ENCODE measurements at regions not wholly inside any gene's neighbourhood (a gene's known extent, or its start where the extent isn't known, plus 50 kb on each side); places are given as distances from the start of the nearest gene placed in this dataset.
"Not testable (repeated sequence)": the region's sequence is repeated elsewhere in the genome, so short reads cannot be mapped to it uniquely, and the experiment has no call there.

- no peak for DNase-seq
Measured at GRCh38 chr7:125828153-125828700, 898.6 kb upstream of the POT1 start.

GRCh38 chr7:125823538-125823937 lies 893.9 kb upstream of the POT1 start:
- no peak for DNase-seq

- no peak for DNase-seq
Measured at GRCh38 chr7:125820495-125820894, 890.9 kb upstream of the POT1 start.

- no peak for DNase-seq
Measured at GRCh38 chr7:125814100-125814499, 884.5 kb upstream of the POT1 start.

GRCh38 chr7:125806491-125806890 lies 876.9 kb upstream of the POT1 start:
- not testable (repeated sequence) for DNase-seq

GRCh38 chr7:125804273-125804672 lies 874.6 kb upstream of the POT1 start:
- no peak for DNase-seq

- DNase-seq = no peak
Measured at GRCh38 chr7:125780153-125780552, 850.5 kb upstream of the POT1 start.

- peak; percentile 18 for DNase-seq
Measured at GRCh38 chr7:125775317-125775716, 845.7 kb upstream of the POT1 start.

- no peak for DNase-seq
Measured at GRCh38 chr7:125773113-125773785, 843.6 kb upstream of the POT1 start.

GRCh38 chr7:125747966-125748365 lies 818.3 kb upstream of the POT1 start:
- no peak for DNase-seq

GRCh38 chr7:125746510-125746909 lies 816.9 kb upstream of the POT1 start:
- DNase-seq = no peak

GRCh38 chr7:125727215-125727614 lies 797.6 kb upstream of the POT1 start:
- no peak for DNase-seq

- DNase-seq = no peak
Measured at GRCh38 chr7:125695626-125696025, 766.0 kb upstream of the POT1 start.

GRCh38 chr7:125683156-125683555 lies 753.5 kb upstream of the POT1 start:
- DNase-seq = no peak

- no peak for DNase-seq
Measured at GRCh38 chr7:125681508-125681907, 751.9 kb upstream of the POT1 start.

- no peak for DNase-seq
Measured at GRCh38 chr7:125678771-125679170, 749.1 kb upstream of the POT1 start.

GRCh38 chr7:125675640-125676039 lies 746.0 kb upstream of the POT1 start:
- DNase-seq = no peak

- DNase-seq = no peak
Measured at GRCh38 chr7:125675169-125675568, 745.5 kb upstream of the POT1 start.

- DNase-seq = peak; percentile 17
Measured at GRCh38 chr7:125670926-125671572, 741.4 kb upstream of the POT1 start.

GRCh38 chr7:125668321-125668993 lies 738.8 kb upstream of the POT1 start:
- no peak for DNase-seq

GRCh38 chr7:125664625-125665024 lies 735.0 kb upstream of the POT1 start:
- DNase-seq = no peak

GRCh38 chr7:125663961-125664360 lies 734.3 kb upstream of the POT1 start:
- no peak for DNase-seq

GRCh38 chr7:125661677-125662076 lies 732.1 kb upstream of the POT1 start:
- no peak for DNase-seq

- no peak for DNase-seq
Measured at GRCh38 chr7:125661006-125661405, 731.4 kb upstream of the POT1 start.
